Spleen (tissue), 11 donors: ENCODE measurements at regions not wholly inside any gene's neighbourhood (a gene's known extent, or its start where the extent isn't known, plus 50 kb on each side); places are given as distances from the start of the nearest gene placed in this dataset.

Experiments
- DNase-seq: peaks from one replicate; pipeline ENCODE4 v3.0.0-alpha.2; 2020
- H3K27ac ChIP-seq, 8 donors: fragments of 200-600 bp; sonication (generic) in 7 of 8; 1 replicate in 4 of 8; 2 replicates in 4 of 8; pipeline versions ENCODE4 v1.5.0 to v1.8.0; 2016 to 2021; ENCODE audit warnings: inconsistent platforms in 4 of 8, mild to moderate bottlenecking in 4 of 8, moderate library complexity in 1 of 8
- H3K27me3 ChIP-seq, 7 donors: fragments of 200-600 bp; sonication (generic) in 6 of 7; replicated peaks in 1 of 7; 1 replicate in 4 of 7; 2 replicates in 3 of 7; pipeline versions ENCODE4 v1.5.0 to v1.8.0; 2016 to 2021; ENCODE audit warnings: inconsistent platforms in 3 of 7, mild to moderate bottlenecking in 1 of 7
- H3K36me3 ChIP-seq, 6 donors: fragments of 200-600 bp; sonication (generic) in 5 of 6; 1 replicate in 4 of 6; 2 replicates in 2 of 6; pipeline versions ENCODE4 v1.5.0 to v1.8.0; 2016 to 2021; ENCODE audit warnings: inconsistent platforms in 2 of 6
- H3K4me1 ChIP-seq, 6 donors: fragments of 200-600 bp; sonication (generic) in 5 of 6; 1 replicate in 3 of 6; 2 replicates in 3 of 6; pipeline versions ENCODE4 v1.5.0 to v1.8.0; 2016 to 2021; ENCODE audit warnings: inconsistent platforms in 3 of 6
- H3K4me3 ChIP-seq, 8 donors: fragments of 200-600 bp; sonication (generic) in 7 of 8; 1 replicate in 4 of 8; 2 replicates in 4 of 8; pipeline versions ENCODE4 v1.5.0 to v1.8.0; 2016 to 2021; ENCODE audit warnings: inconsistent platforms in 4 of 8, mild to moderate bottlenecking in 4 of 8, moderate library complexity in 2 of 8
- H3K9me3 ChIP-seq, 8 donors: fragments of 200-600 bp; sonication (generic) in 7 of 8; 1 replicate in 4 of 8; 2 replicates in 4 of 8; pipeline versions ENCODE4 v1.5.0 to v1.8.0; 2016 to 2021; ENCODE audit warnings: inconsistent platforms in 4 of 8
- POLR2A ChIP-seq, 3 donors: fragments of 450-650 bp; IDR thresholded peaks; one replicate each; pipeline ENCODE4 v1.5.1; 2017; ENCODE audit warnings: antibody characterized with exemption in 3 of 3, mild to moderate bottlenecking in 1 of 3
- POLR2AphosphoS5 ChIP-seq, 3 donors: sonication (generic); formaldehyde crosslinking; IDR thresholded peaks; one replicate each; pipeline ENCODE4 v1.5.1; 2017; ENCODE audit warnings: antibody characterized with exemption in 3 of 3
- WGBS, 5 donors: extraction: QIAGEN DNeasy Blood & Tissue Kit in 3 of 5; methylation state at CpG; one replicate each; pipeline versions ENCODE4 v1.1.5 to v1.1.7; 2013 to 2018; 5-methylcytosine and 5-hydroxymethylcytosine counted together
- intact Hi-C: fragments of 100-400 bp; cut with DNase I; formaldehyde crosslinking; loops from one replicate; pipeline ENCODE4 v1.15.0; 2023; ENCODE audit warnings: low total_unique reads
- TF ChIP-seq, protein P1 (sequence below), 11 experiments: fragments of 200-600 bp in 7 of 11; fragments of 450-650 bp in 4 of 11; sonication (generic) in 4 of 11; IDR thresholded peaks in 8 of 11; conservative IDR thresholded peaks in 3 of 11; 1 replicate in 7 of 11; 2 replicates in 4 of 11; pipeline versions ENCODE4 v1.4.0 to v1.8.0; 2016 to 2021; ENCODE audit warnings: antibody characterized with exemption in 11 of 11, inconsistent platforms in 4 of 11, mild to moderate bottlenecking in 1 of 11
- donor health status: healthy with polysubstance abuse.
- donor health status: DM: no; HTN: no; CAD: no; lungs with moderate emphysema.
- donor health status: DM: no; HTN: no; CAD: no.
- donor health status: Bipolar disorder and iron deficiency.
- donor health status: healthy.
- donor health status: DM: no; HTN: no; CAD: no.
- donor health status: DM: yes; HTN: yes; CAD: no.

DNA sequence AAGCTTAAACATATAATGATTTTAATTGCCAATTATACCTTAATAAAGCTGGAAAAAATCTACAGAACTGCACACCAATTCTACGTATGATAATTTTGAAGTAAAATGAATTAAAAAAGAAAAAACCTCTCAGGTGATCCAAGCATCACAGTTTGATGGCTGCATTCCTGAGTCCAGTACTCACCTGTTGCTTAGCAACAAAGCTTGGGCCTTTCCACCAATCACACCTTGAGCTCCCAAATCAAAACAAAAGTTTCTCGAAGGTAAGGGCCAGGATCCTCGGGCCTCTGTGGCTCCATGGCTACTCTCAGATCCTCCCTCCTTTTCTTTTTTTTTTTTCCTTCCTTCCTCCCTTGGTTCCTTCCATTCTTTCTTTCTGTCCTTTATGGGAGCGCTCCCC is 137.2 kb upstream of the PCBD1 start:
- no peaks in the 10 kb centered on the region for H3K36me3 ChIP-seq
- no peak for DNase-seq
- no peak overlapping the region for H3K27ac ChIP-seq
- WGBS, 5 donors = 71 to 83% (median 77%) methylated on average over 4 of the region's 4 CpGs
- H3K9me3 ChIP-seq = peaks cover 0 to 18% (median 7%) of the 10 kb centered on the region in 8 donors
- no peaks in the 10 kb centered on the region for H3K4me1 ChIP-seq
- H3K4me3 ChIP-seq = no peak overlapping the region
- TF ChIP-seq POLR2A (IDR thresholded peaks at IDR 0.05) (no peak), POLR2AphosphoS5 (IDR thresholded peaks at IDR 0.05) (no peak)
- TF ChIP-seq, protein P1, sequence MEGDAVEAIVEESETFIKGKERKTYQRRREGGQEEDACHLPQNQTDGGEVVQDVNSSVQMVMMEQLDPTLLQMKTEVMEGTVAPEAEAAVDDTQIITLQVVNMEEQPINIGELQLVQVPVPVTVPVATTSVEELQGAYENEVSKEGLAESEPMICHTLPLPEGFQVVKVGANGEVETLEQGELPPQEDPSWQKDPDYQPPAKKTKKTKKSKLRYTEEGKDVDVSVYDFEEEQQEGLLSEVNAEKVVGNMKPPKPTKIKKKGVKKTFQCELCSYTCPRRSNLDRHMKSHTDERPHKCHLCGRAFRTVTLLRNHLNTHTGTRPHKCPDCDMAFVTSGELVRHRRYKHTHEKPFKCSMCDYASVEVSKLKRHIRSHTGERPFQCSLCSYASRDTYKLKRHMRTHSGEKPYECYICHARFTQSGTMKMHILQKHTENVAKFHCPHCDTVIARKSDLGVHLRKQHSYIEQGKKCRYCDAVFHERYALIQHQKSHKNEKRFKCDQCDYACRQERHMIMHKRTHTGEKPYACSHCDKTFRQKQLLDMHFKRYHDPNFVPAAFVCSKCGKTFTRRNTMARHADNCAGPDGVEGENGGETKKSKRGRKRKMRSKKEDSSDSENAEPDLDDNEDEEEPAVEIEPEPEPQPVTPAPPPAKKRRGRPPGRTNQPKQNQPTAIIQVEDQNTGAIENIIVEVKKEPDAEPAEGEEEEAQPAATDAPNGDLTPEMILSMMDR (IDR thresholded peaks at IDR 0.05 in 8 of 11, conservative IDR thresholded peaks at IDR 0.05 in 3 of 11) = no peak
- no peaks in the 10 kb centered on the region for H3K27me3 ChIP-seq
- intact Hi-C loops = no loop called here

- 92 to 94% (median 94%) methylated on average over 9 of the region's 9 CpGs for whole genome bisulfite sequencing, 5 donors
- peak; percentile 37 for DNase-seq
Measured at GRCh38 chr10:71028066-71028465, 139.7 kb upstream of the PCBD1 start.

GRCh38 chr10:71029411-71029892 is 141.1 kb upstream of the PCBD1 start:
- no peaks in the 10 kb centered on the region for H3K4me1 ChIP-seq
- H3K27ac ChIP-seq = no peak overlapping the region
- H3K4me3 ChIP-seq = no peak overlapping the region
- H3K27me3 ChIP-seq = peaks cover 0 to 6% (median 0%) of the 10 kb centered on the region in 7 donors
- 63 to 82% (median 81%) methylated on average over 6 to 9 of the region's 9 CpGs for WGBS, 5 donors
- no peaks in the 10 kb centered on the region for H3K36me3 ChIP-seq
- intact Hi-C loops = no loop called here
- DNase-seq = peak; percentile 72
- no peaks in the 10 kb centered on the region for H3K9me3 ChIP-seq
- no peak for TF ChIP-seq POLR2AphosphoS5 (IDR thresholded peaks at IDR 0.05)
- TF ChIP-seq, protein P1 (IDR thresholded peaks at IDR 0.05 in 8 of 11, conservative IDR thresholded peaks at IDR 0.05 in 3 of 11) = no peak
- TF ChIP-seq POLR2A (IDR thresholded peaks at IDR 0.05) = no peak

More at GRCh38 chr10:71028066-71028465, 139.7 kb upstream of the PCBD1 start:
- no peaks in the 10 kb centered on the region for H3K27me3 ChIP-seq
- TF ChIP-seq POLR2A (IDR thresholded peaks at IDR 0.05) (no peak), POLR2AphosphoS5 (IDR thresholded peaks at IDR 0.05) (no peak)
- TF ChIP-seq, protein P1 (IDR thresholded peaks at IDR 0.05 in 8 of 11, conservative IDR thresholded peaks at IDR 0.05 in 3 of 11) = no peak
- H3K4me1 ChIP-seq = no peaks in the 10 kb centered on the region
- no peaks in the 10 kb centered on the region for H3K9me3 ChIP-seq
- intact Hi-C loops = no loop called here
- no peak overlapping the region for H3K4me3 ChIP-seq
- no peak overlapping the region for H3K27ac ChIP-seq
- H3K36me3 ChIP-seq = no peaks in the 10 kb centered on the region

GRCh38 chr10:71029907-71030306 is 141.5 kb upstream of the PCBD1 start:
- intact Hi-C loops = no loop called here
- no peaks in the 10 kb centered on the region for H3K36me3 ChIP-seq
- H3K27me3 ChIP-seq = peaks cover 0 to 6% (median 0%) of the 10 kb centered on the region in 7 donors
- peak; percentile 40 for DNase-seq
- TF ChIP-seq, protein P1 (IDR thresholded peaks at IDR 0.05 in 8 of 11, conservative IDR thresholded peaks at IDR 0.05 in 3 of 11) = no peak
- no peak for TF ChIP-seq POLR2A (IDR thresholded peaks at IDR 0.05)
- TF ChIP-seq POLR2AphosphoS5 (IDR thresholded peaks at IDR 0.05) = no peak
- 71 to 82% (median 79%) methylated on average over 6 to 10 of the region's 10 CpGs for WGBS, 5 donors
- H3K27ac ChIP-seq = no peak overlapping the region
- H3K9me3 ChIP-seq = no peaks in the 10 kb centered on the region
- no peaks in the 10 kb centered on the region for H3K4me1 ChIP-seq
- no peak overlapping the region for H3K4me3 ChIP-seq
